HEK293T (cell line): ENCODE measurements at regions not wholly inside any gene's neighbourhood (a gene's known extent, or its start where the extent isn't known, plus 50 kb on each side); places are given as distances from the start of the nearest gene placed in this dataset.

Source experiments
- ARNT ChIP-seq: fragments of 450-650 bp; IDR thresholded peaks from 2 replicates; pipeline ENCODE4 v1.6.1; 2017; ENCODE audit warnings: mild to moderate bottlenecking
- BHLHE40 ChIP-seq: fragments of 450-650 bp; IDR thresholded peaks from 2 replicates; pipeline ENCODE4 v1.6.1; 2016; ENCODE audit warnings: mild to moderate bottlenecking, moderate library complexity, borderline replicate concordance
- CTBP1 ChIP-seq: fragments of 450-650 bp; IDR thresholded peaks from 2 replicates; pipeline ENCODE4 v1.6.1; 2016; ENCODE audit warnings: borderline replicate concordance
- ELF4 ChIP-seq: fragments of 450-650 bp; IDR thresholded peaks from 2 replicates; pipeline ENCODE4 v1.6.1; 2017; ENCODE audit warnings: antibody characterized with exemption
- FOXA1 ChIP-seq: fragments of 450-650 bp; IDR thresholded peaks from 2 replicates; pipeline ENCODE4 v1.6.1; 2016; ENCODE audit warnings: mild to moderate bottlenecking
- FOXK2 ChIP-seq: fragments of 450-650 bp; IDR thresholded peaks from 2 replicates; pipeline ENCODE4 v1.6.1; 2016; ENCODE audit warnings: mild to moderate bottlenecking
- FOXM1 ChIP-seq: fragments of 450-650 bp; IDR thresholded peaks from 2 replicates; pipeline ENCODE4 v1.6.1; 2017; ENCODE audit warnings: mild to moderate bottlenecking, borderline replicate concordance
- HDGF ChIP-seq: fragments of 450-650 bp; IDR thresholded peaks from 2 replicates; pipeline ENCODE4 v1.6.1; 2017; ENCODE audit warnings: antibody characterized with exemption, borderline replicate concordance
- PKNOX1 ChIP-seq: fragments of 450-650 bp; IDR thresholded peaks from 2 replicates; pipeline ENCODE4 v1.6.1; 2016
- SP1 ChIP-seq: fragments of 450-650 bp; IDR thresholded peaks from 2 replicates; pipeline ENCODE4 v1.6.1; 2017
- SUZ12 ChIP-seq: fragments of 450-650 bp; IDR thresholded peaks from 2 replicates; pipeline ENCODE4 v1.6.1; 2016; ENCODE audit warnings: mild to moderate bottlenecking
- TARDBP ChIP-seq: fragments of 450-650 bp; IDR thresholded peaks from 2 replicates; pipeline ENCODE4 v1.6.1; 2016
- ZNF384 ChIP-seq: fragments of 450-650 bp; IDR thresholded peaks from 2 replicates; pipeline ENCODE4 v1.6.1; 2016

- TF ChIP-seq FOXK2 (no peak), TARDBP (no peak), ELF4 (no peak), ZNF384 (no peak), SUZ12 (no peak), CTBP1 (no peak), FOXM1 (no peak), BHLHE40 (no peak), PKNOX1 (no peak), SP1 (no peak), HDGF (no peak), FOXA1 (no peak), ARNT (no peak)
Measured at GRCh38 chr7:45252857-45253256, 95.3 kb downstream of the RAMP3 start.
